GM12892 (cell line): ENCODE measurements at regions not wholly inside any gene's neighbourhood (a gene's known extent, or its start where the extent isn't known, plus 50 kb on each side); places are given as distances from the start of the nearest gene placed in this dataset.

Experiments used
- DNase-seq: peaks from one replicate; pipeline ENCODE4 v3.0.0; 2011; ENCODE audit not compliant: insufficient read length
- FAIRE-seq: peaks from 2 replicates; lab custom pipeline; 2011; peaks lifted over from hg19 to GRCh38; lab: Jason Lieb, UNC
- POLR2A ChIP-seq: IDR thresholded peaks from 2 replicates; pipeline ENCODE4 v1.6.1; 2011; ENCODE audit warnings: low read depth, low read length, control low read depth
- POLR2AphosphoS5 ChIP-seq: IDR thresholded peaks from 2 replicates; pipeline ENCODE4 v1.6.1; 2011; ENCODE audit warnings: low read depth, low read length, control low read depth
- TAF1 ChIP-seq: IDR thresholded peaks from 2 replicates; pipeline ENCODE4 v1.6.1; 2011; ENCODE audit warnings: low read depth, mild to moderate bottlenecking, control low read depth, low read length, borderline replicate concordance

DNA sequence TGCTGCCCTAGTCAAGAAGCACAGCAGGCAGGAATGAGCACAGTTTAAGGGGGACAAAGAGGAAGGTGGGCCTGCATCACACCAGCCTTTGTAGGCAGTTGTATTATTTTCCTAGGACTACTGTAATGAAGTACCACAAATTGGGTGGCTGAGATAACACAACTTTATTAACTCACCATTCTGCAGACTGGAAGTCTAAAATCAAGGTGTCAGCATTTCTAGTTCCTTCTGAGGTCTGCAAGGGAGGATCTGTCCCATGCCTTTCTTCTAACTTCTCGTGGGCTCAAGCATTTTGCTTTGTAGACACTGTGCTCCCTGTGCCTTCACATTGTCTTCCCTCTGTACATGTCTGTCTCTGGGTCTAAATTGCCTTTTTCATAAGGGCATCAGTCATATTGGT lies 488.5 kb upstream of the JARID2 start:
- no peak for DNase-seq
- FAIRE-seq: no peak

DNA sequence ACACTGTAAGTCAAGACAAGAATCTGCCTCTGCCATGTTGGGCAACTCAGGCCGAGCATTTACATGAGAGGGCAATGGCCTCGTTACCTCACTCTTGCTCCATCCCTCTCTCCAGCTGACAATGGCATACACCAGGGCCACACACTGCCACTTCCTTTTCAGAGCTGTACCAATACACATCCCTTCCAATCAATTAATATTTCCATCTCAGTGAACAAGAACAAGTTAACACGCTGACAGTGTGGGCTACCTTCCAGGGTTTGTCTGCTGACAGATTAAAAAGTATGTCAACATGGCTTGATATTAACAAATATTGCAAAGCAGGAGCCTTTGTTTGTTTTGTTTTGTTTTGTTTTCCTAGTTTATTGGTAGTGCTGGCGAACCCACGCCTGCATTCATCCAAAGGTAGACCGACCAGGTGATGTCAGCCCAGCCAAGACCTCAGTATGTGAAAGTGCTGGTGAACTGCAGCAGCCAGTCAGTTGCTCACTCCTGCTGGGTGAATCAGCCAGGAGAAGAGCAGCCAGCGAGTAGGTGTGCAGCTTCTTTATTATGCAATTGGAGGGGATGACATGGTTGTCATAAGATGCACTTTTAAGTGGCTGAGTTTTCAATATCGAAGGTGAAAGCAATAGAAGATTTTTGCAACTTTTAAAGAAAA lies 487.3 kb upstream of the JARID2 start:
- no peak for FAIRE-seq
- no peak for DNase-seq
- TF ChIP-seq POLR2AphosphoS5 (no peak), TAF1 (no peak), POLR2A (no peak)

More for the DNA sequence above, 488.5 kb upstream of the JARID2 start:
- no peak for TF ChIP-seq TAF1
- no peak for TF ChIP-seq POLR2A
- TF ChIP-seq POLR2AphosphoS5: no peak

DNA sequence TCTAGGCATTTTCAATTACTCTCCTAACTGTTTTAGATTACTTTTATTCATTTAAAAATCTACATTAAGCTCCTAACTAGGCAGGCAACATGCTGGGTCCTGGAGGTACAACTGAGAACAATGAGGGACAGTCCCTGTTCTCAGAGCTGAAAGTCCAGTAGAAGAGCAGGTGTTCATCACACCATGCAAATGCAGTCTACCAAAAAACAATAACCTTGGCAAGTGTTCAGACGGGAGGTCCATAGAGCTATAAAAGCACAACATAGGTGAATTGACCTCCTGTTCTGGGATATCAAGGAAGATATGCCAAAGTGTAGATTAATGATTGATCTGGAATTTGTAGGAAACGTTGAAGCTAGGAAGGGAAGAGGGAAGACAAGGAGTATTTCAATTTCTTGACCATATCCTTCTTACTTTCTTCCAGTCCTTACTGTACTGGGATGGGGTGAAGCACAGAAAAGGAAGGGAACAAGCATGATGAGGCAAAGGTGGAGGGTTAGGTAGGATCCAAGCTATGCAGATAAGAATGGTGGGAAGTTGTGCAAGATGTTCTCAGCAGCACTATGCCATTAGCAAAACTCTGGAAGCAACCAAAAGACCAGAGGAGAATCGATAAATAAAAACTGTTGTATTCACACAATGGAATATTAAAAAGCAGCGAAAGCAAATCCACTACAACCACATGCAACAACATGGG lies 485.7 kb upstream of the JARID2 start:
- FAIRE-seq: no peak
- DNase-seq: no peak
- no peak for TF ChIP-seq TAF1
- no peak for TF ChIP-seq POLR2A
- TF ChIP-seq POLR2AphosphoS5: no peak

DNA sequence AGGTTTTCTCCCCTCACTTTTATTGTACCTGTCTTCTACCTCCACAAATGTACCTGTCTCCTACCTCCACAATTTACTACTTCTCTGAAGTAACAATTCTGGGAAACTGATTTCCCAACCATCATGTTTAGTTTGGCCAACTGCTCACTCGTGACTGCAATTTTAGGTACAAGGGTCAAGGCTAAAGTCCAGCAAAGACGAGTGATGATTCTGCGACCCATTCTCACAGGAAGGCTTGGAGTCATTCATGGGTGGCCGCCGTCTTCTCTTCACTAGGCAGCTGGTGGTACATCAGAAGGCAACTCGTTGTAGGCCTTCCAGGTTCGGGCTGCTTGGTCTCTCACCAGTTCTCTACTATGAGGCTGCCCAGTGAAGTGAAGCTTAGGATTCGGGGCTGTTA lies 483.8 kb upstream of the JARID2 start:
- DNase-seq (no peak), FAIRE-seq (no peak)
- TF ChIP-seq TAF1 (no peak), POLR2A (no peak), POLR2AphosphoS5 (no peak)

DNA sequence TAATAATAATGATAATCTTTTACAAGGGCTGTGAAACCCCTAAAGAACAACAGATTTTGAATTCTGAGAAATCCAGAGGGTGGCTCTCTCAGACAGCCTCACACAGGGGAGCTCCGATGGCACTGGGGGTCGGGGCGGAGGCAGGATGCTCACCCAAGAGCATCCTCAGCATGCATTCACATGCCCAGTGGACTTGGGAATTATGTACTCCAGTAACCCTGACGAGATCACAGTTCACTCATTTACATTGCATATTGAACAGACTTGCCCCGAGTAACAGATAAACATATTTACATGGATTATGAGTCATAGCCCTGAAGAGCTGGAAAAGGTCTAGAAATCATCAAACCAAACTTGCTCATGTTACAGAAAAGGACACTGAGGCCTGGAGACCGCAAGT lies 482.7 kb upstream of the JARID2 start:
- no peak for DNase-seq
- FAIRE-seq: no peak
- TF ChIP-seq POLR2AphosphoS5 (no peak), POLR2A (no peak), TAF1 (no peak)

DNA sequence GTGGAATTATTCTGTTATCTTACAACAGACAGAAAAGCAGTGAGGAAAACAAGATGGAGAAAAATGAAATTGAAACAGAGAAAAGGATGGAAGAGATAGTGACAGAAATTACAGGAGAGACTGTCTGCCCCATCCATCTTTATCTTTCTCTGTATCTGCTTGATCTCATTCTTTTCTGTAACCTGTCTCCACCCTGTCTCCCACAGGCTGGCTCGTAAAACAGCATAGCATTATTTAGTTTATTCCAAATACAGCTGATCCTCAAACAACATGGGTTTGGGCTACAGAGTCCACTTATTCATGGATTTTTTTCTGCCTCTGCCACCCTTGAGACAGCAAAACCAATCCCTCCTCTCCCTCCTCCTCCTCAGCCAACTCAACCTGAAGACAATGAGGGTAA lies 482.3 kb upstream of the JARID2 start:
- FAIRE-seq (no peak), DNase-seq (no peak)

DNA sequence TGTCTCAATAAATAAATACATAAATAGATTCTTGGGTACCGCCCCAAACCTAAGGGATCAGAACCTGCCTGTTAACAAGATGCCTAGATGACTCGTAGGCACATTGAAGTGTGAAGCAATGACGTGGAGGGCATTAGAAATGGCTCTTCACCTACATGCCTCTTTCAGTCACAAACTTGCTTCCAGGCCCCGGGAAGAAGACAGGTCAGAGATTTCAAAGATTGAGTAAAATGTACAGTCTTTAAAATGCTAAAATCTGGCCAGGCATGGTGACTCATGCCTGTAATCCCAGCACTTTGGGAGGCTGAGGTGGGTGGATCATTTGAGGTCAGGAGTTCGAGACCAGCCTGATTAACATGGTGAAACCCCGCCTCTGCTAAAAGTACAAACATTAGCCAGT lies 480.8 kb upstream of the JARID2 start:
- FAIRE-seq (no peak), DNase-seq (no peak)
- TF ChIP-seq POLR2A: no peak

More for the DNA sequence above, 482.3 kb upstream of the JARID2 start:
- TF ChIP-seq TAF1 (no peak), POLR2AphosphoS5 (no peak), POLR2A (no peak)

DNA sequence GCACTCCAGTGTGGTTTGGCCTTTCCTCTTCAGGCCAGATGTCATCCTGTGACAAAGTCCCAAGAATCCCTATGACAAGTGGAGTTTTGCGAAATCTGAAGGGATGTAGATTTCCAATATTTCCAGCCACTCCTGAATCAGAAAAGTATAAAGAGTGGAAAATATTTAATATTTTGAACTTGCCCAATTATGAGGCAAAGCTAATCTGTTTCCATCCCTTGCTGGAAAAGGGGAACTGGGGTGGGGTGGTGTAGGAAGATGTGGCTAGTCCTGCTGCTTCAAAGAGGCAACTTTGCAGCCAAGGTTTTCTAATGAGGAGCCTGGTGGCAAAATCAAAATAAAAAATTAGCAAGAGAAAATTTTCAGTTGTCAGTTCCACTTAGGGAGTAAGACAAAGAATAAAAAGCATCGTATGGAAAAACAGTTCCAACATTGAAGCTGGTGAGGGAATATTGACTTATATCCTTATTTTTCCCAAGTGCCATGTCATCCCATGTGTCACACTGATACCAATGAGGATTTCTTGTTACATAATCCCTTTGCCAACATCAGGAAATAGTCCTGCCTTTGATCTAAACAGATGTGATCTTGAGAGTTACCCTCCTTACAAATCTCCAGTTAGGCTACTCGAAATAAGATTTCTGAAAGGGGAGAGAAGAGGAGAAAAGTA lies 480.0 kb upstream of the JARID2 start:
- no peak for FAIRE-seq

DNA sequence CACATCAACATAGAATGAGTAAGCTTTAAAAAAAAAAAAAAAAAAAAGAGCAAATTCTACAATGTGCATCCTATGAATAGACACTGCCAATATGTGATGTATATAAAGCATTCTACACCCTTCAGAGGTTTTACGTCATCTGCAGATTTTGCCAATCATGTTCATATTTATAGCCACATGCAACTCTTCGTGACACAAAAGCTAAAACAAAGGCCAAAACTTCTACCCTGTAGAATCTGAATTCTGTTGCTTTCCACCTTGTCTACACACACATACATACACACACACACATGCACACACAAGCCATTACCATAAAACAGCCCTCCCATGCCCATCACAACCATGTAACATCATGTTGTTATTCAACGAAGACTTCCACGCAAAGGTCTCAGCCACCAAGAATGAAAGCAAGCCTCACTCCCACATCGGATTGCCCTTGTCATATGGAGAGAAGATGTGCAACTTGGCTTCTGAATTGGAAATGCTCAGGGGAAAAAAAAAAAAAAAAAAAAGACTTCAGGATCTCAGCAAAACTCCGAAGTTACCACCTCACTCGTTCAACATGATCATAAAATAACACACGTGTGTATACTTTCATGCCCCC lies 479.4 kb upstream of the JARID2 start:
- FAIRE-seq (no peak), DNase-seq (no peak)
- no peak for TF ChIP-seq POLR2A
- no peak for TF ChIP-seq TAF1
- no peak for TF ChIP-seq POLR2AphosphoS5

More for the DNA sequence above, 480.0 kb upstream of the JARID2 start:
- TF ChIP-seq POLR2A (no peak), POLR2AphosphoS5 (no peak), TAF1 (no peak)
- no peak for DNase-seq

DNA sequence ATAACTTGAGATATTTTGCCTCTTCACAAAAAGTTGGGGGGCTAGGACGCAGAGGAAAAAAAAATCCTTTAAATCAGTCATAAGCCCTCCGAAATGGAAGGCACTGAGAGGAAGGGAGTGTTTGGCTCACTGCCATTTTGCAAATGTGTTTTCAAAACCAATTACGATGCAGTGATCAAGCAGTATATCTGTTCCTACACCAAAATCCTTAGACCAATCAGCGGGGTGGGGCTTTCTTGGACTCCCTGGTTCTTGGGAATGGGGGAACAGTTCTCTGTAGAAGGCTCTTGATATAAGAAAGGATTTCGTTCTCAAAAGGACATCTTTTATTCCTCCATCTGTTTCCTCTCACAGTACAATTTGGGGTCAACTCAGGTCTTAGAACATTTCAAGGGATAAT lies 478.6 kb upstream of the JARID2 start:
- TF ChIP-seq POLR2AphosphoS5 (no peak), POLR2A (no peak), TAF1 (no peak)
- FAIRE-seq (no peak), DNase-seq (no peak)

DNA sequence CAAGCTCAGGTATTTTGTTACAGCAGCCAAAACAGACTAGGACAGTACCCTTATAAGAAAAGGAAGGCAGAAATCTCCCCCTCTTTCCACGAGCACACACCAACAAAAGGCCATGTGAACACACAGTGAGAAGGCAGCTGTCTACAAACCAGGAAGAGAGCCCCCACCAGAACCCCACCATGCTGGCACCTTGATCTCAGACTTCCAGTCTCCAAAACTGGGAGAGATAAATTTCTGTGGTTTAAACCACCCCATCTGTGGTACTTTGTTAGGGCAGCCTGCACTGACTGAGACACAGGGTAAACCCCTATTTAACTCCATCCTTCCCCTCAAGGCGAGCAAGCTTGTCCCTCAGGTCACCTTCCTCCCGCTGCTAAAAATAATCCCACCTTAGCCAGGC lies 475.8 kb upstream of the JARID2 start:
- TF ChIP-seq POLR2AphosphoS5 (no peak), TAF1 (no peak), POLR2A (no peak)

More for the DNA sequence above, 475.8 kb upstream of the JARID2 start:
- FAIRE-seq (no peak), DNase-seq (no peak)
